Endothelial cell (in vitro differentiated cells): ENCODE measurements at regions not wholly inside any gene's neighbourhood (a gene's known extent, or its start where the extent isn't known, plus 50 kb on each side); places are given as distances from the start of the nearest gene placed in this dataset.

Experiments
- DNase-seq: peaks from one replicate; pipeline ENCODE4 v3.0.0; 2021; ENCODE audit warnings: low spot score
- H3K27ac Mint-ChIP-seq: one replicate; pipeline ENCODE4 v1.8.0; 2021; ENCODE audit warnings: mixed read lengths, inconsistent platforms; ENCODE audit not compliant: unreplicated experiment
- H3K27me3 Mint-ChIP-seq: one replicate; pipeline ENCODE4 v1.8.0; 2021; ENCODE audit warnings: mild to moderate bottlenecking, moderate library complexity, mixed read lengths, inconsistent platforms; ENCODE audit not compliant: unreplicated experiment
- H3K36me3 Mint-ChIP-seq: one replicate; pipeline ENCODE4 v1.8.0; 2021; ENCODE audit warnings: mild to moderate bottlenecking, low read depth, mixed read lengths, inconsistent platforms; ENCODE audit not compliant: unreplicated experiment
- H3K4me1 Mint-ChIP-seq: one replicate; pipeline ENCODE4 v1.8.0; 2021; ENCODE audit warnings: mild to moderate bottlenecking, mixed read lengths, inconsistent platforms; ENCODE audit not compliant: unreplicated experiment
- H3K4me3 Mint-ChIP-seq: one replicate; pipeline ENCODE4 v1.8.0; 2021; ENCODE audit warnings: mild to moderate bottlenecking, mixed read lengths, inconsistent platforms; ENCODE audit not compliant: unreplicated experiment
- H3K9me3 Mint-ChIP-seq: one replicate; pipeline ENCODE4 v1.8.0; 2021; ENCODE audit warnings: mixed read lengths, inconsistent platforms; ENCODE audit not compliant: unreplicated experiment
- TF ChIP-seq, protein P1 (sequence below): fragments of 200-600 bp; sonication (generic); IDR thresholded peaks from one replicate; pipeline ENCODE4 v1.5.0; 2021; ENCODE audit warnings: antibody characterized with exemption; ENCODE audit not compliant: unreplicated experiment

DNA sequence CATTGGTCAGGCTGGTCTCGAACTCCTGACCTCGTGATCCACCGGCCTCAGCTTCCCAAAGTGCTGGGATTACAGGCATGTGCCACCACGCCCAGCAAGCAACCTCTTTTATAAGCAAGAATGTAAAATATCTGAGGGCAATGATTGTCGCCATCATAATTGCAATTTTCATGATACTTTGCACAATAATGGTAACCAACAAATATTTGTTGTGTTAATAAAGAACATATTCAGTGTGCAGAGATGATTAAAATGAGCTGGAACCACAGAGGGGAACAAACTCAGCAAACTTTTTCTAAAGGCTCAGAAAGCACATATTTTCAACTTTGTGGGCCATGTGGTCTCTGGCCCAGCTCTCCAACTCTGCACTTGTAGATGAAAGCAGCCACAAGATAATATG lies 115.2 kb upstream of the SIX2 start:
- H3K4me3 Mint-ChIP-seq, result no peak overlapping the region
- H3K36me3 Mint-ChIP-seq, result no peaks in the 10 kb centered on the region
- H3K9me3 Mint-ChIP-seq, result no peaks in the 10 kb centered on the region
- no peaks in the 10 kb centered on the region for H3K27me3 Mint-ChIP-seq
- H3K27ac Mint-ChIP-seq, result no peak overlapping the region
- no peak for DNase-seq
- TF ChIP-seq, protein P1, sequence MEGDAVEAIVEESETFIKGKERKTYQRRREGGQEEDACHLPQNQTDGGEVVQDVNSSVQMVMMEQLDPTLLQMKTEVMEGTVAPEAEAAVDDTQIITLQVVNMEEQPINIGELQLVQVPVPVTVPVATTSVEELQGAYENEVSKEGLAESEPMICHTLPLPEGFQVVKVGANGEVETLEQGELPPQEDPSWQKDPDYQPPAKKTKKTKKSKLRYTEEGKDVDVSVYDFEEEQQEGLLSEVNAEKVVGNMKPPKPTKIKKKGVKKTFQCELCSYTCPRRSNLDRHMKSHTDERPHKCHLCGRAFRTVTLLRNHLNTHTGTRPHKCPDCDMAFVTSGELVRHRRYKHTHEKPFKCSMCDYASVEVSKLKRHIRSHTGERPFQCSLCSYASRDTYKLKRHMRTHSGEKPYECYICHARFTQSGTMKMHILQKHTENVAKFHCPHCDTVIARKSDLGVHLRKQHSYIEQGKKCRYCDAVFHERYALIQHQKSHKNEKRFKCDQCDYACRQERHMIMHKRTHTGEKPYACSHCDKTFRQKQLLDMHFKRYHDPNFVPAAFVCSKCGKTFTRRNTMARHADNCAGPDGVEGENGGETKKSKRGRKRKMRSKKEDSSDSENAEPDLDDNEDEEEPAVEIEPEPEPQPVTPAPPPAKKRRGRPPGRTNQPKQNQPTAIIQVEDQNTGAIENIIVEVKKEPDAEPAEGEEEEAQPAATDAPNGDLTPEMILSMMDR, result no peak
- no peaks in the 10 kb centered on the region for H3K4me1 Mint-ChIP-seq

GRCh38 chr2:45123521-45124191 lies 114.4 kb upstream of the SIX2 start:
- Mint-ChIP-seq H3K4me1 (no peaks in the 10 kb centered on the region), H3K9me3 (no peaks in the 10 kb centered on the region), H3K27me3 (no peaks in the 10 kb centered on the region), H3K4me3 (no peak overlapping the region), H3K27ac (no peak overlapping the region), H3K36me3 (no peaks in the 10 kb centered on the region)
- TF ChIP-seq, protein P1, result no peak
- DNase-seq, result no peak

- Mint-ChIP-seq H3K4me3 (no peak overlapping the region), H3K9me3 (no peaks in the 10 kb centered on the region), H3K27ac (no peak overlapping the region), H3K36me3 (no peaks in the 10 kb centered on the region), H3K4me1 (no peaks in the 10 kb centered on the region), H3K27me3 (no peaks in the 10 kb centered on the region)
- TF ChIP-seq, protein P1, result no peak
- DNase-seq, result no peak
Observed at GRCh38 chr2:45123065-45123464, 113.8 kb upstream of the SIX2 start.

- Mint-ChIP-seq H3K4me1 (no peaks in the 10 kb centered on the region), H3K27me3 (no peaks in the 10 kb centered on the region), H3K27ac (no peak overlapping the region), H3K36me3 (no peaks in the 10 kb centered on the region), H3K9me3 (no peaks in the 10 kb centered on the region), H3K4me3 (no peak overlapping the region)
- DNase-seq, result no peak
- TF ChIP-seq, protein P1, result no peak
Observed at GRCh38 chr2:45121236-45121927, 112.1 kb upstream of the SIX2 start.

- H3K4me3 Mint-ChIP-seq, result no peak overlapping the region
- TF ChIP-seq, protein P1, result no peak
- no peak overlapping the region for H3K27ac Mint-ChIP-seq
- DNase-seq, result no peak
- H3K36me3 Mint-ChIP-seq, result no peaks in the 10 kb centered on the region
- no peaks in the 10 kb centered on the region for H3K4me1 Mint-ChIP-seq
- no peaks in the 10 kb centered on the region for H3K9me3 Mint-ChIP-seq
- H3K27me3 Mint-ChIP-seq, result no peaks in the 10 kb centered on the region
Observed at GRCh38 chr2:45120546-45120945, 111.3 kb upstream of the SIX2 start.
